Sigmoid colon (tissue), 6 donors: ENCODE measurements at regions not wholly inside any gene's neighbourhood (a gene's known extent, or its start where the extent isn't known, plus 50 kb on each side); places are given as distances from the start of the nearest gene placed in this dataset.

Experiments used
- DNase-seq: peaks from one replicate; pipeline ENCODE4 v3.0.0-alpha.2; 2019
- H3K27ac ChIP-seq, 4 donors: fragments of 200-600 bp; sonication (generic); one replicate each; pipeline ENCODE4 v1.5.1; 2016 to 2019; ENCODE audit warnings: mild to moderate bottlenecking in 1 of 4
- H3K27me3 ChIP-seq, 3 donors: fragments of 200-600 bp; sonication (generic); one replicate each; pipeline ENCODE4 v1.5.1; 2019; ENCODE audit warnings: mild to moderate bottlenecking in 1 of 3
- H3K36me3 ChIP-seq, 4 donors: fragments of 200-600 bp; sonication (generic); one replicate each; pipeline ENCODE4 v1.5.1; 2016 to 2019
- H3K4me1 ChIP-seq, 4 donors: fragments of 200-600 bp; sonication (generic); one replicate each; pipeline ENCODE4 v1.5.1; 2017 to 2019
- H3K4me3 ChIP-seq, 4 donors: fragments of 200-600 bp; sonication (generic); one replicate each; pipeline ENCODE4 v1.5.1; 2017 to 2019; ENCODE audit warnings: mild to moderate bottlenecking in 2 of 4, moderate library complexity in 1 of 4
- H3K9me3 ChIP-seq, 4 donors: fragments of 200-600 bp in 3 of 4; sonication (generic) in 3 of 4; one replicate each; pipeline versions ENCODE4 v1.5.1 to v1.6.1; 2013 to 2019
- CTCF ChIP-seq, 4 experiments: fragments of 450-650 bp in 3 of 4; fragments of 200-600 bp in 1 of 4; IDR thresholded peaks; one replicate each; pipeline ENCODE4 v1.5.1; 2016 to 2019; ENCODE audit warnings: antibody characterized with exemption in 4 of 4, mild to moderate bottlenecking in 3 of 4, moderate library complexity in 2 of 4
- EP300 ChIP-seq, 4 donors: sonication (generic); formaldehyde crosslinking; IDR thresholded peaks; one replicate each; pipeline ENCODE4 v1.6.1; 2017; ENCODE audit warnings: antibody characterized with exemption in 4 of 4
- POLR2A ChIP-seq, 2 donors: fragments of 450-650 bp; IDR thresholded peaks; one replicate each; pipeline ENCODE4 v1.6.1; 2016; ENCODE audit warnings: antibody characterized with exemption in 2 of 2, mild to moderate bottlenecking in 2 of 2, moderate library complexity in 2 of 2
- POLR2AphosphoS5 ChIP-seq, 4 donors: sonication (generic); formaldehyde crosslinking; IDR thresholded peaks; one replicate each; pipeline ENCODE4 v1.6.1; 2017; ENCODE audit warnings: antibody characterized with exemption in 4 of 4
- WGBS, 2 donors: extraction: QIAGEN DNeasy Blood & Tissue Kit; methylation state at CpG; one replicate each; pipeline ENCODE4 v1.1.7; 2013; 5-methylcytosine and 5-hydroxymethylcytosine counted together
- intact Hi-C: fragments of 100-400 bp; cut with DNase I; formaldehyde crosslinking; loops from one replicate; pipeline ENCODE4 v1.15.1; 2023
- donor health status: healthy with polysubstance abuse.
- donor health status: healthy.

GRCh38 chr20:51104960-51105920, 82.3 kb upstream of the KCNG1 start:
- Histone ChIP-seq H3K4me3 (no peak overlapping the region), H3K27me3 (peaks cover 0 to 16% (median 3%) of the 10 kb centered on the region in 3 donors), H3K4me1 (no peaks in the 10 kb centered on the region), H3K27ac (no peak overlapping the region), H3K36me3 (no peaks in the 10 kb centered on the region), H3K9me3 (no peaks in the 10 kb centered on the region)
- WGBS, 2 donors, result 75 to 76% methylated on average over 10 of the region's 10 CpGs
- TF ChIP-seq POLR2AphosphoS5 (IDR thresholded peaks at IDR 0.05), result no peak
- TF ChIP-seq POLR2A (IDR thresholded peaks at IDR 0.05), result no peak
- TF ChIP-seq EP300 (IDR thresholded peaks at IDR 0.05), result no peak
- TF ChIP-seq CTCF (IDR thresholded peaks at IDR 0.05), result no peak
- intact Hi-C loops, result no loop called here
- DNase-seq, result no peak

- Histone ChIP-seq H3K4me1 (no peaks in the 10 kb centered on the region), H3K36me3 (no peaks in the 10 kb centered on the region), H3K27ac (no peak overlapping the region), H3K4me3 (no peak overlapping the region), H3K27me3 (no peaks in the 10 kb centered on the region), H3K9me3 (no peaks in the 10 kb centered on the region)
- WGBS, 2 donors, result 6 to 24% methylated on average over 2 of the region's 2 CpGs
- TF ChIP-seq POLR2A (IDR thresholded peaks at IDR 0.05), result no peak
- no peak for TF ChIP-seq EP300 (IDR thresholded peaks at IDR 0.05)
- TF ChIP-seq CTCF (IDR thresholded peaks at IDR 0.05), result no peak
- TF ChIP-seq POLR2AphosphoS5 (IDR thresholded peaks at IDR 0.05), result no peak
- intact Hi-C loops, result no loop called here
- no peak for DNase-seq
These were observed 77.7 kb upstream of the KCNG1 start for GRCh38 chr20:51100617-51101016.

GRCh38 chr20:51098284-51098810, 75.4 kb upstream of the KCNG1 start:
- H3K9me3 ChIP-seq, result no peaks in the 10 kb centered on the region
- no peaks in the 10 kb centered on the region for H3K36me3 ChIP-seq
- peaks cover 0 to 8% (median 0%) of the 10 kb centered on the region in 3 donors for H3K27me3 ChIP-seq
- no peak overlapping the region for H3K4me3 ChIP-seq
- H3K4me1 ChIP-seq, result no peaks in the 10 kb centered on the region
- no peak for TF ChIP-seq EP300 (IDR thresholded peaks at IDR 0.05)
- no peak for TF ChIP-seq POLR2A (IDR thresholded peaks at IDR 0.05)
- TF ChIP-seq POLR2AphosphoS5 (IDR thresholded peaks at IDR 0.05), result no peak
- no peak for TF ChIP-seq CTCF (IDR thresholded peaks at IDR 0.05)
- no peak for DNase-seq
- no peak overlapping the region for H3K27ac ChIP-seq
- intact Hi-C loops, result no loop called here
- WGBS, 2 donors, result 7 to 58% methylated on average over 1 of the region's 1 CpG

- TF ChIP-seq POLR2A (IDR thresholded peaks at IDR 0.05) (no peak), CTCF (IDR thresholded peaks at IDR 0.05) (no peak), EP300 (IDR thresholded peaks at IDR 0.05) (no peak), POLR2AphosphoS5 (IDR thresholded peaks at IDR 0.05) (no peak)
- 30 to 72% methylated on average over 8 of the region's 8 CpGs for WGBS, 2 donors
These were observed 74.6 kb upstream of the KCNG1 start for GRCh38 chr20:51097351-51098120.

More at GRCh38 chr20:51097351-51098120, 74.6 kb upstream of the KCNG1 start:
- intact Hi-C loops, result no loop called here
- H3K4me3 ChIP-seq, result no peak overlapping the region
- H3K9me3 ChIP-seq, result no peaks in the 10 kb centered on the region
- no peaks in the 10 kb centered on the region for H3K4me1 ChIP-seq
- no peak for DNase-seq
- H3K27me3 ChIP-seq, result peaks cover 0 to 16% (median 0%) of the 10 kb centered on the region in 3 donors
- H3K27ac ChIP-seq, result no peak overlapping the region
- H3K36me3 ChIP-seq, result no peaks in the 10 kb centered on the region
